IMR-90 (cell line): ENCODE measurements at regions not wholly inside any gene's neighbourhood (a gene's known extent, or its start where the extent isn't known, plus 50 kb on each side); places are given as distances from the start of the nearest gene placed in this dataset.

ENCODE experiments used
- BHLHE40 ChIP-seq: fragments of 150-350 bp; IDR thresholded peaks from 2 replicates; pipeline ENCODE4 v1.6.1; 2016; ENCODE audit warnings: mild to moderate bottlenecking, low read depth, low read length
- CEBPB ChIP-seq: IDR thresholded peaks from 2 replicates; pipeline ENCODE4 v1.6.1; 2012; ENCODE audit warnings: low read depth, low read length, improper control_type of control experiment
- CTCF ChIP-seq: conservative IDR thresholded peaks from 2 replicates; pipeline ENCODE4 v1.5.1; 2012; ENCODE audit warnings: mild to moderate bottlenecking, low read depth, low read length, improper control_type of control experiment
- ELK1 ChIP-seq: fragments of 150-350 bp; IDR thresholded peaks from 2 replicates; pipeline ENCODE4 v1.6.1; 2016; ENCODE audit warnings: low read depth, mild to moderate bottlenecking, low read length, moderate library complexity, borderline replicate concordance
- POLR2A ChIP-seq: IDR thresholded peaks from 2 replicates; pipeline ENCODE4 v1.6.1; 2012; ENCODE audit warnings: mild to moderate bottlenecking, low read depth, low read length
- RAD21 ChIP-seq: IDR thresholded peaks from 2 replicates; pipeline ENCODE4 v1.6.1; 2012; ENCODE audit warnings: low read length, improper control_type of control experiment
- RCOR1 ChIP-seq: IDR thresholded peaks from 2 replicates; pipeline ENCODE4 v1.6.1; 2012; ENCODE audit warnings: mild to moderate bottlenecking, low read length, improper control_type of control experiment; ENCODE audit not compliant: insufficient replicate concordance
- RFX5 ChIP-seq: IDR thresholded peaks from 2 replicates; pipeline ENCODE4 v1.8.0; 2012; ENCODE audit warnings: low read depth, mild to moderate bottlenecking, low read length, moderate library complexity
- SMC3 ChIP-seq: fragments of 150-350 bp; IDR thresholded peaks from 2 replicates; pipeline ENCODE4 v1.6.1; 2016; ENCODE audit warnings: low read depth, mild to moderate bottlenecking, antibody characterized with exemption, low read length, moderate library complexity

- TF ChIP-seq CEBPB (no peak), CTCF (no peak), RAD21 (no peak), POLR2A (no peak), RFX5 (no peak), SMC3 (no peak), RCOR1 (no peak), BHLHE40 (no peak), ELK1 (no peak)
Observed at GRCh38 chr3:70854108-70854507, 541.7 kb upstream of the MDFIC2 start.
